BLaER1 (cell line): ENCODE measurements at regions not wholly inside any gene's neighbourhood (a gene's known extent, or its start where the extent isn't known, plus 50 kb on each side); places are given as distances from the start of the nearest gene placed in this dataset.
A peak's percentile ranks its signal among the peaks of the same experiment; 100 is the strongest.

Experiments
- H3K27ac ChIP-seq: shearing (Covaris generic); formaldehyde crosslinking; 2 replicates; pipeline ENCODE4 v1.8.1; 2022
- H3K27me3 ChIP-seq: shearing (Covaris generic); formaldehyde crosslinking; 2 replicates; pipeline ENCODE4 v1.8.1; 2022
- H3K36me3 ChIP-seq: shearing (Covaris generic); formaldehyde crosslinking; 2 replicates; pipeline ENCODE4 v1.8.1; 2022
- H3K4me1 ChIP-seq: shearing (Covaris generic); formaldehyde crosslinking; 2 replicates; pipeline ENCODE4 v1.8.1; 2022
- H3K4me2 ChIP-seq: shearing (Covaris generic); formaldehyde crosslinking; 2 replicates; pipeline ENCODE4 v1.8.1; 2022
- H3K4me3 ChIP-seq: shearing (Covaris generic); formaldehyde crosslinking; 2 replicates; pipeline ENCODE4 v1.8.1; 2022
- H3K9ac ChIP-seq: shearing (Covaris generic); formaldehyde crosslinking; 2 replicates; pipeline ENCODE4 v1.8.1; 2022
- H3K9me3 ChIP-seq: shearing (Covaris generic); formaldehyde crosslinking; 2 replicates; pipeline ENCODE4 v1.8.1; 2022
- H4K20me1 ChIP-seq: shearing (Covaris generic); formaldehyde crosslinking; 2 replicates; pipeline ENCODE4 v1.8.1; 2022
- Cebpa-rat ChIP-seq: shearing (Covaris generic); IDR thresholded peaks from 2 replicates; pipeline ENCODE4 v1.8.1; 2022

DNA sequence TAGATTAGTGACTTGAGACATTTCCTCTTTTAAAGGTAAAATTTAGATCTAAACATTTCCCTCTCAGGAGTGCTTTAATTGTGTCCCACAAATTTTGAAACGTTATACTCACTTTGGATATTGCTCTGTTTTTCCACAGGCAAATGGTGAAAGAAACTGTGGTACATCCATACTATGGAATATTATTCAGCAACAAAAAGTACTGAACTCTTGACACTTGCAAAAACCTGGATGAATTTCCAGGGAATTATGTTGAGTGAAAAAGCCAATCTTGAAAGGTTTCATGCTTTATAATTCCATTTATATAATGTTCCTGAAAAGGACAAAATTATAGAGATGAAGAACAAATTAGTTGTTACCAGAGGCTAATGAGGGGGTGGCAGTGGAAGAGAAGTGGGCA, 153.3 kb upstream of the SVIL start:
- TF ChIP-seq Cebpa-rat: no peak
- H3K9ac ChIP-seq: no peak overlapping the region
- H3K9me3 ChIP-seq: 0 out of 2 replicates have a peak, but pooled peaks cover 10% of the 10 kb centered on the region
- H3K4me2 ChIP-seq: no peak overlapping the region
- no peak overlapping the region for H3K4me3 ChIP-seq
- no peak overlapping the region for H3K27ac ChIP-seq
- H4K20me1 ChIP-seq: no peaks in the 10 kb centered on the region
- H3K4me1 ChIP-seq: peaks cover 4% of the 10 kb centered on the region; the same call in 1 of the 2 replicates
- no peaks in the 10 kb centered on the region for H3K27me3 ChIP-seq
- H3K36me3 ChIP-seq: no peaks in the 10 kb centered on the region

GRCh38 chr10:29785701-29786100, 150.9 kb upstream of the SVIL start:
- H4K20me1 ChIP-seq: no peaks in the 10 kb centered on the region
- no peak overlapping the region for H3K4me2 ChIP-seq
- H3K27me3 ChIP-seq: no peaks in the 10 kb centered on the region
- no peak overlapping the region for H3K4me3 ChIP-seq
- H3K27ac ChIP-seq: no peak overlapping the region
- no peak for TF ChIP-seq Cebpa-rat
- H3K9me3 ChIP-seq: 0 out of 2 replicates have a peak, but pooled peaks cover 10% of the 10 kb centered on the region
- H3K36me3 ChIP-seq: no peaks in the 10 kb centered on the region
- H3K9ac ChIP-seq: no peak overlapping the region
- H3K4me1 ChIP-seq: peaks cover 4% of the 10 kb centered on the region; the same call in 1 of the 2 replicates

GRCh38 chr10:29784175-29784773, 149.5 kb upstream of the SVIL start:
- Histone ChIP-seq H3K4me2 (no peak overlapping the region), H4K20me1 (no peaks in the 10 kb centered on the region), H3K9ac (no peak overlapping the region), H3K27ac (no peak overlapping the region), H3K4me1 (peaks cover 4% of the 10 kb centered on the region; the same call in 1 of the 2 replicates), H3K27me3 (no peaks in the 10 kb centered on the region), H3K4me3 (no peak overlapping the region), H3K36me3 (no peaks in the 10 kb centered on the region), H3K9me3 (0 out of 2 replicates have a peak, but pooled peaks cover 10% of the 10 kb centered on the region)
- no peak for TF ChIP-seq Cebpa-rat

DNA sequence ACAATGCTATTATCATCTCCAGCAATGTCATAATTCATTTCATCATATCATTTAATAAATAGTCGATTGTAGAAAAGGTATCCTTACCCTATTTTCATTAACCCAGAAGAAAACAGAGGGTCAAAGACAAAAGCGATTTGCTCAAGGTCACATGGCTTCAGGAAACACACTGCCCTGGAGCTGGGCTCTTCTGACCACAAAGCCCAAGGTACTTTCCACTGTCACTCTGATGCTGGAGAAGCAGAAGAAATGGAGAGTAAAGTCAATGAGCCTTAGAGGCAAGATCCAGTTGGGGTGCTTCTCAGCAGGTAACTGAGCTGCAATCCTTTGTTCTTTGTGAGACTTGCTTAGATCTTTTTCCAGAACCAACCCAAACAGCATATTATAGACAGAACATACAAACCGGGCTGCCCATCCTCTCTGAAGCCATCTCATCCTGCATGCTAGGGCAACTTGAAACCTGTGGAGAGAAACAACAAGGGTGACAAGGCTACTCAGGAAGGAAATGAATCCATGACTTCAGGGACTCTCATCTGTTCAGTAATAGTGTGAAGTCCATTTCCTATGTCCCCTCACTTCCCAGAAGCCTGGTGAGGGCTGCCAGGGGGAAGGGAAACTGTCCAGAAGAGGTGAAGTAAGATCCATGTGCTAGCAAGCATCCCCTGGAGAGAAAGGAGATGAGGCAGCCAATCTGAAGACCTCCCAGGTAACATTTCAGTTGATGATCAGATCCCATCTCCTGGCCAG, 148.6 kb upstream of the SVIL start:
- no peak overlapping the region for H3K9ac ChIP-seq
- 0 out of 2 replicates have a peak, but pooled peaks cover 7% of the 10 kb centered on the region for H3K9me3 ChIP-seq

GRCh38 chr10:29780639-29781038, 145.9 kb upstream of the SVIL start:
- Histone ChIP-seq H3K9me3 (no peaks in the 10 kb centered on the region), H3K4me3 (no peak overlapping the region), H3K4me1 (peaks cover 4% of the 10 kb centered on the region; the same call in 1 of the 2 replicates), H3K9ac (no peak overlapping the region), H4K20me1 (no peaks in the 10 kb centered on the region), H3K4me2 (no peak overlapping the region), H3K27ac (no peak overlapping the region), H3K27me3 (no peaks in the 10 kb centered on the region), H3K36me3 (no peaks in the 10 kb centered on the region)
- TF ChIP-seq Cebpa-rat: no peak

More for the DNA sequence above, 148.6 kb upstream of the SVIL start:
- Histone ChIP-seq H3K4me1 (peaks cover 4% of the 10 kb centered on the region; the same call in 1 of the 2 replicates), H3K4me2 (peak overlapping the region; percentile 17), H3K36me3 (no peaks in the 10 kb centered on the region), H3K4me3 (no peak overlapping the region), H3K27me3 (no peaks in the 10 kb centered on the region), H4K20me1 (no peaks in the 10 kb centered on the region), H3K27ac (no peak overlapping the region)
- TF ChIP-seq Cebpa-rat: no peak

- peaks cover 4% of the 10 kb centered on the region; the same call in 1 of the 2 replicates for H3K4me1 ChIP-seq
- no peaks in the 10 kb centered on the region for H3K36me3 ChIP-seq
- H3K4me2 ChIP-seq: no peak overlapping the region
- H3K27me3 ChIP-seq: no peaks in the 10 kb centered on the region
- H3K4me3 ChIP-seq: no peak overlapping the region
- H3K9me3 ChIP-seq: no peaks in the 10 kb centered on the region
- no peak overlapping the region for H3K9ac ChIP-seq
- H4K20me1 ChIP-seq: no peaks in the 10 kb centered on the region
- H3K27ac ChIP-seq: no peak overlapping the region
- no peak for TF ChIP-seq Cebpa-rat
Measured at GRCh38 chr10:29780096-29780495, 145.3 kb upstream of the SVIL start.

DNA sequence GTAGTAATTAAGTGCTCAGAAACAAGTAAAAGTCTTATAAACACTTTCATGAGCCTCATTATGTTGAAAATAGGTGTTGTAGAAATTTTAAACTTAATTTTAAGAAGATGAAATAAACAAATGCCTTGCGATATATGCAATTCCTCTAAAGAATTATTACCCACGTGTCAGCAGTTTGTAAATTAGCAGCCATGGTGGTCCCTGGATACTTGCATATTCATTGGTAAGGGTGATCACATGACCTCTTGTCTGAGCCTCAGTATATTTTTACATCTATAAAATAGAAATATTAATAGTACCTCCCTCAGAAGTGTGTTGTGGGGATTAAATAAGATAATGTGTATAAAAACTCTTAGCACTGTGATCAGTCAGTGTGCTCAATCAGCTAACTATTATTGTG, 141.5 kb upstream of the SVIL start:
- no peaks in the 10 kb centered on the region for H3K9me3 ChIP-seq
- no peak for TF ChIP-seq Cebpa-rat
- peaks cover 10% of the 10 kb centered on the region for H3K4me1 ChIP-seq
- no peak overlapping the region for H3K4me2 ChIP-seq
- H3K27me3 ChIP-seq: no peaks in the 10 kb centered on the region
- H3K4me3 ChIP-seq: no peak overlapping the region
- H3K9ac ChIP-seq: no peak overlapping the region
- H4K20me1 ChIP-seq: no peaks in the 10 kb centered on the region
- H3K27ac ChIP-seq: no peak overlapping the region
- H3K36me3 ChIP-seq: no peaks in the 10 kb centered on the region

- H3K4me2 ChIP-seq: no peak overlapping the region
- no peaks in the 10 kb centered on the region for H4K20me1 ChIP-seq
- H3K9ac ChIP-seq: no peak overlapping the region
- H3K27ac ChIP-seq: no peak overlapping the region
- no peak for TF ChIP-seq Cebpa-rat
- H3K4me1 ChIP-seq: peaks cover 10% of the 10 kb centered on the region
- H3K4me3 ChIP-seq: no peak overlapping the region
- no peaks in the 10 kb centered on the region for H3K27me3 ChIP-seq
- no peaks in the 10 kb centered on the region for H3K9me3 ChIP-seq
- no peaks in the 10 kb centered on the region for H3K36me3 ChIP-seq
Measured at GRCh38 chr10:29774475-29774874, 139.7 kb upstream of the SVIL start.

DNA sequence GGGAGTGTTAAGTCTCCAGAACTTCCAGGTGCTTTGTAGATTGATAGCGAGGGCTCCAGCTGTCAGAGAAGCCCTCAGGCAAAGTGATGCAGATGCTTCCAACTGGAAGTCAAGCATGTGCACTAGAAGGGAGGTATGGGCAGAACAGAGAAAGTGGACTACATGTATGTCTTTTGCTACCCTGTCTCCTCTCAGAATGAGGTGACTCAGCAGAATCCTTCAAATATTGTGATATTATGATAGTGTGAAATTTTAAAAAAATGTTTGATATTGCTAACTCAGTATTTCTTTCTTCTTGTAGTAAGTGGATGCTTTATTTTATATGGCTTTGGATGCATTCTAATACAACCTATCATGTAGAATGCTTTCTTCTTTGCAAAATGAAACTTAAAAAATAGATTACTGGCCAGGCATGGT, 138.9 kb upstream of the SVIL start:
- no peak overlapping the region for H3K27ac ChIP-seq
- H3K4me1 ChIP-seq: peaks cover 10% of the 10 kb centered on the region
- no peaks in the 10 kb centered on the region for H4K20me1 ChIP-seq
- no peak overlapping the region for H3K4me2 ChIP-seq
- no peaks in the 10 kb centered on the region for H3K36me3 ChIP-seq
- no peak overlapping the region for H3K4me3 ChIP-seq
- no peak for TF ChIP-seq Cebpa-rat
- no peaks in the 10 kb centered on the region for H3K27me3 ChIP-seq
- H3K9me3 ChIP-seq: no peaks in the 10 kb centered on the region
- no peak overlapping the region for H3K9ac ChIP-seq

- Histone ChIP-seq H3K4me3 (no peak overlapping the region), H3K27me3 (no peaks in the 10 kb centered on the region), H3K9ac (no peak overlapping the region), H3K4me2 (peak overlapping the region; percentile 44), H3K36me3 (no peaks in the 10 kb centered on the region), H3K27ac (no peak overlapping the region), H3K4me1 (peaks cover 22% of the 10 kb centered on the region), H3K9me3 (no peaks in the 10 kb centered on the region), H4K20me1 (no peaks in the 10 kb centered on the region)
- no peak for TF ChIP-seq Cebpa-rat
Measured at GRCh38 chr10:29772403-29772802, 137.6 kb upstream of the SVIL start.
